Left renal cortex interstitium (tissue), 4 donors: ENCODE measurements at regions not wholly inside any gene's neighbourhood (a gene's known extent, or its start where the extent isn't known, plus 50 kb on each side); places are given as distances from the start of the nearest gene placed in this dataset.

Experiments used
- DNase-seq, 4 donors: peaks; one replicate each; pipeline ENCODE4 v3.0.0-alpha.2; 2013; ENCODE audit warnings: low read depth in 4 of 4, low spot score in 2 of 4, missing footprints in 1 of 4

DNA sequence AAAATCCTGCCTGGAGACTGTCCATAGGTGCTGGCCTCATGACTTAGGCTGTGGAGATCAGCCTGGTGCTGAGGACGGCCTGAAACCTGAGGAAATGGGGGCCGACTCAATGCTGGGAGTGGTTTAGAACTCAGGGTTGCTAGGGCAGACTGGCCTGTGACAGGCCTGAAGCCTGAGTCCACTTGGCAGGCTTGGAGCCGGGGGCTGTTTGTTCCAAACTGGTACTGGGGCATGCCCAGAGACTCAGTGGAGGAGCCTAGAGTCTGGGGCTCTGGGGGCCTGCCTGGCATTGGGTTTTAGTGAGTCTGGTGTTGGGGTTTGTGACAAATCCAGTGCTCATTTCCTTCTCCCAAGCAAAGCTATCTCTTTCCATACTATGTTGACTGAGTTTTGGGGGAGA lies 489.7 kb upstream of the CNKSR2 start:
- no peak for DNase-seq

DNA sequence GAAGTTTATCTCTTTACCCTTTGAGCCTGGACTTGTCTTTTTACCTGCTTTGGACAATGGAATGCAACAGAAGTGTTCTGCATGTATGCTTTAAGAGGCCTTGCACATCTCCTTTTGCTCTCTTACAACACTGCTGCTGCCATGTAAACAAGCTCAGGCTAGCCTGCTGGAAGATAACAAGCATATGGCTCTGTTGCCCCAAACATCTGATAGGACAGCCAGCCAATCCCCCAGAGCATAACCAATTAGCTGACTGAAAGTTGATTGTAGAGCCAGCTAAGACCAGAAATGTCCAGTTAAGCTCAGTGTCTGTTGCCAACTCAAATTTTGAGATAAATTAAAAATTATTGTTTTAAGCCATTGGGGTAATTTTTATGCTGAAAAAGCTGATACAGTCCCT lies 510.6 kb upstream of the CNKSR2 start:
- no peak for DNase-seq

DNA sequence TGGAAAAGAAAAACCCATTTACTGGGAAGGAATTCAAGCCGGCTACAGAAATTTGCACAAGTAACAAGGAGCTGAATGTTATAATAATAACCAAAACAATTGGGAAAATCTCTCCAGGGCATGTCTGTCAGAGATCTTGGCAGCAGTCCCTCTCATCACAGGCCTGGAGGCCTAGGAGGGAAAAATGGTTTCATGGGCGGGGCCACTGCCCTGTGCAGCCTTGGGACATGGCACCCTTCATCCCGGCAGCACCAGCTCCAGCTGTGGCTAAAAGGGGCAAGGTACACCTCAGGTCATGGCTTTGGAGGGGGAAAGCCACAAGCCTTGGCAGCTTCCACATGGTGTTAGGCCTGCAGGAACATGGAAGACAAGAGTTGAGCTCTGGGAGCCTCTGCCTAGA lies 513.1 kb upstream of the CNKSR2 start:
- no peak for DNase-seq

DNA sequence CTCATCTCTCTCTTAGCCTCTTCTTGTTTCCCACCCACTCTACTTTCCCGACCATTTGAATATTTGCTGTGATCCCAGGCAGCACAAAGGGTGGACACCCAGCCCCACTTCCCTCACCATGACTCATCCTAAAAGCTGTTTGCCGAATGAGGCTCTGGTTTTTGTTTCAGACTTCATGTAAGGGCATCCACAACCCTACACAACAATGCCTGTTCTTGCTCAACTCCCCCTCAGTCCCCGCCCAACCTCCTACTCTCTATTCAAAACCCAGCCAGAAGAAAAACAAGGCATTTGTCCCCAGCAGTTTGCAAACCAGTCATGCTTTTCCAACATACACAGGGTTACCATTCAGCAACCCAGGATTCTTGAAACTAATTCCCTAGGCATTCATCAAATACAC lies 516.5 kb upstream of the CNKSR2 start:
- DNase-seq, result no peak

GRCh38 chrX:20838477-20838876 lies 535.7 kb upstream of the CNKSR2 start:
- DNase-seq, result no peak

- DNase-seq, result no peak
Measured at GRCh38 chrX:20829665-20830491, 544.3 kb upstream of the CNKSR2 start.

GRCh38 chrX:20825984-20826383 lies 548.2 kb upstream of the CNKSR2 start:
- no peak for DNase-seq

- DNase-seq, result no peak
Measured at GRCh38 chrX:20803971-20804370, 537.3 kb upstream of the RPS6KA3 start.

- DNase-seq, result no peak
Measured at GRCh38 chrX:20802036-20802435, 535.3 kb upstream of the RPS6KA3 start.

DNA sequence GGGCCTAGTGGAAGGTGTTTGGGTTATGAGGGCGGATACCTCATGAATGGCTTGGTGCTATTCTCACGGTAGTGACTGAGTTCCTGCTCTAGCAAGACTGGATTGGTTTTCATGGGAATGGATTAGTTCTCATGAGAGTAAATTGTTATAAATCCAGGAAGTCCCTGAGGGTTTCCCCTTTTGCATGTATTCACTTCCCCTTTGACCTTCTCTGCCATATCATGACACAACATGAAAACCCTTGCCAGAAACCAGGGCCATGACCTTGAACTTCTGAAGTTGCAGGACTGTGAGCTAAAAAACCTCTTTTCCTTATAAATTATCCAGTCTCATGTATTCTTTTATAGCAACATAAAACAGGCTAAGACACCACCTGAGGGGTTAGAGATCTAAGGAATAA lies 529.7 kb upstream of the RPS6KA3 start:
- no peak for DNase-seq

DNA sequence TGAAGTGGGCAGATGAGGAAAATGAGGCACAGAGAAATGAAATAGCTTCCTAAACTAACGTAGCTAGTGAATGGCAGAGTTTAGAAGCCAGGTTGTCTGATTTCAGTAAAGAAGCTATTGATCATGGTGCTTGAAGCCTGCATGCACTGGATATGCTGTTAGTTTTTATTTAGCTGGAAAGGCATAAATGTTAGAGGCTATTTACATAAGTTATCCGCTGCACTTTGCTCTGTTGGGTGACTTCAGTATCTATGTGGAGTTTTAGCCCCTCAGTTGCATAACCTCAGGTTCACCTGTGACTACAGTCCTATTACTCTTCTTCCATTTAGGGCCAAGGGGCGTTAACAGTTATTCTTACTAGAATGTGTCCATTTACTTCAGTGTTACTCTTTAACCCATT lies 522.4 kb upstream of the RPS6KA3 start:
- DNase-seq, result no peak

DNA sequence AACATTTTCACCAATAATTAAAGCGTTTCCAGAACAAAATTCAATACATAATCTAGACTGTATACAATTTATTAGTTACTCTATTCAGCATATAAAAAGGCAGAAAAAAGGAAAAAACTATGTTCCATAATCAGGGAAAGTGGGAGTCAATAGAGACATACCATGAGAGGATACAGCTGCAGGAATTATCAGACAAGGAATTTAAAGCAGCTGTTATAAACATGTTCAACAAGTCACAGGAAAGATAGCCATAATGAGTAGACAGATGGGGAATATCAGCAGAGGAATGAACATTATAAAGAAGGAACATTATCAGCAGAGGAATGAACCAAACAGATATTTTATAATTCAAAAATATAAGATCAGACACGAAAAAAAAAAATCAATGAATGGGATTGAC lies 500.6 kb upstream of the RPS6KA3 start:
- no peak for DNase-seq

DNA sequence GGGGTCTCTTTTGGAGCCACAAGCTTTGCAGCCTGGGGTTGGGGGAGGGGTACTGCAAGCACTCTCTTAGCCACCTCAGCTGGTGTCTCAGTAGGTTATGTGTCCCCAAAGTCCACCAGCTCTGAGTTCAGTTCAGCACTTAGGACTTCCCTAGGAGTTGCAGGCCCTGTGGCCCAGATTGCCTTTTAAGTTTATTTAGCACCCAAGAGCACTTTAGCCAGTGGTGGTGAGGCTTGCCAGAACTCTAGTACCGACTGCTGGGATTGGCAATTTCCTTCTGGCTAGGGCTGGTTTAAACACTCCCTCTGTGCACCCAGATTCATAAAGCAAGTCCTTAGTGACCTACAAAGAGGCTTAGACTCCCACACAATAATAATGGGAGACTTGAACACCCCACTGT lies 489.9 kb upstream of the RPS6KA3 start:
- DNase-seq, result no peak

GRCh38 chrX:20753076-20753475 lies 486.4 kb upstream of the RPS6KA3 start:
- no peak for DNase-seq

DNA sequence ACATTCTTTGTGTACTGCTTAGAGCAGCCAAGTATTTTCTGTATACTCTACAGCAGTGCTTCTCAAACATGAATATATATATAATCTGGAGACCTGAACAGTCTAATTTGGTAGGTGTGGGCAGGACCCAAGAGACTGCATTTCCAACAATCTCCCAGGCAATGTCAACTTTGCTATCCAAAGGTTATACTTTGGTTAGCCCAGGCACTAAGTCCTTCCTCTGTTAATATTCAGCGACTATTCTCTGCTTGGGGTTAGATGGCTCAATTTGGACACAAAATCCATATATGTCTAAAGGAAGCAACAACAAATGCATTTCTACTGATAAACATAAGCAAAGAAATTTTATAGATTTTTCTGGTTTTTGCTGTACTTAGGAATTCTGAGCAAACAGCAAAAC lies 480.0 kb upstream of the RPS6KA3 start:
- DNase-seq, result no peak

DNA sequence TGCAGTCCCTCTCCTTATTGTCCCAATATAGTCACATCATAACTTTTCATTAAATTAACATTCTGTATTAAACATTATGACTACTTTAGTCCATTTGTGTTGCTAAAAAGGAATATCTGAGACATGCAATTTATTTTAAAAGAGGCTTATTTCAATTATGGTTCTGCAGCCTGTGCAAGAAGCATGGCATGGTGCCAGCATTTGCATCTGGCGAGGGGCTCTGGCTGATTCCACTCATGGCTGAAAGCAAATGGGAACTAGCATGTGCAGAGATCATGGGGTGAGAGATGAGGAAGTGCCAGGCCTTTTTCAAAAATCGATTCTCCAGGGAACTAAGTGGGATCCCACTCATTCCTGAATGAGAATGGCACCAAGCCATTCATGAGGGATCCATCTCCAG lies 476.3 kb upstream of the RPS6KA3 start:
- DNase-seq, result no peak

DNA sequence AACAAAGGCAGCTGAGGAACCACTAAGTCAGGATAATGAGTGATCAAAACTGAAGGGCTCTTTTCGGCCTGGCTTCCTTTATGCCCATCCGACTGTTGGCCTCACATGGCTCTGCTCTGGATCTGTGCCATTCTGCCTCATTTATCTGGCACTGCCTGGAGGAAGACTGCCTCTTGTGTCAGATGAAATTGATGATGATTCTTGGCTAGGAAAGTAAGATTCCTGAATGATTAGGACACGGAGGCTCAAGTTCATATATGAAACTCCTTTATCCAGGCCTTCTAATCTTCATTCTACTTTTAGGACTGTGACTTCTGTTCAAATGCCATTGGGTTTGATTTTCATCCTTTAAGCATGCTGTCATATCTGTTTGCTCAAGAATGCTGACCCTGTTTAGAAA lies 475.4 kb upstream of the RPS6KA3 start:
- no peak for DNase-seq

GRCh38 chrX:20740443-20740842 lies 473.7 kb upstream of the RPS6KA3 start:
- no peak for DNase-seq

DNA sequence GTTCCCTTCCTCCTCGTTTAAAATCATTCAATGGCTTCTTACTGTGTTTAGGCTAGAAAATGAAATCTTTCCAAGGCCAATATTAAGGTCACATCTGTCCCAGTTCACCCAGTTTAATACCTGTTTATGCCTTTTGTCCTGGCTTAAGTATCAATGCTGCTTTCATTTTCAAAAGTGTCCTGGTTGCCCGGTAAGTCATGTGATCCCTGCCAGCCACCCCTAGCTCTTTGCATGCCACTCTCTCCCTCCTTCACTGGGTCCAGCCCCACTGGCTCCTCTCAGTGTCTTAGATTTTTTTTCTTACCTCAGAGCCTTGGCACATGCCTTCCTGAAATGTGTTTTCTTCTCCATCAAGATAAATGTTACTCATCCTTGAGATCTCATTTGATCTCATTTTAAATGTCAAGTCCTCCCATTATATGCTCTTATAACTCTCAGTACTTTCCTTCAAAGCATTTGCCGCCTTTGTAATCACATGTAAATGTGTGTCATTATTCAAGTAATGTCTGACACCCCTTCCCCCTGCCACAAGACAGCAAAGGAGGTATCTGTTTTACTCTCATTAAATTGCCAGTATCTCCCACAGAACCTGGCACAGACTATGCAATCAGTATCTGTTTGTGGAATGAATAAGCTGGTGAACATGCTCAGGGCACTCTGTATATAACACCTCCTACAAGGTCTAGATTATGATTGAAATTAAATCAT lies 472.5 kb upstream of the RPS6KA3 start:
- DNase-seq, result no peak

GRCh38 chrX:20729416-20729815 lies 462.7 kb upstream of the RPS6KA3 start:
- no peak for DNase-seq

DNA sequence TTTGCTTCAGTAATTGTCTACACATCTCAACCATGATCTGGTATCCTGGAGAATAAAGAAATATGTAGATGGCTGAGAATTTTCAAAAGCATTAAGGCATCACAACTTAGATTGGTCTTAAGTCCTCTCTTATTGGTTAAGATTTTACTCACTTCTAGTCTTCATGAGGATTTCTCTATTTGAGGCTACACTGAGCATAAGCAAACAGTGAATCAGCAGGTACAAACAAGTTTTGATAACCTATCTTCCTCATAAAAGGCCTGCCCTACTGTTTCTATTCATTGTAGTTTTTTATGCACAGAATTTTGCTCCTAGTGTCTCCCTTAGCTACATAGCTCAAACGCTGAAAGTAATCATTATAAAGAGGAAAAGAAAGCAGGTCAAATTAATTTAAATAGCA lies 460.7 kb upstream of the RPS6KA3 start:
- DNase-seq, result no peak

DNA sequence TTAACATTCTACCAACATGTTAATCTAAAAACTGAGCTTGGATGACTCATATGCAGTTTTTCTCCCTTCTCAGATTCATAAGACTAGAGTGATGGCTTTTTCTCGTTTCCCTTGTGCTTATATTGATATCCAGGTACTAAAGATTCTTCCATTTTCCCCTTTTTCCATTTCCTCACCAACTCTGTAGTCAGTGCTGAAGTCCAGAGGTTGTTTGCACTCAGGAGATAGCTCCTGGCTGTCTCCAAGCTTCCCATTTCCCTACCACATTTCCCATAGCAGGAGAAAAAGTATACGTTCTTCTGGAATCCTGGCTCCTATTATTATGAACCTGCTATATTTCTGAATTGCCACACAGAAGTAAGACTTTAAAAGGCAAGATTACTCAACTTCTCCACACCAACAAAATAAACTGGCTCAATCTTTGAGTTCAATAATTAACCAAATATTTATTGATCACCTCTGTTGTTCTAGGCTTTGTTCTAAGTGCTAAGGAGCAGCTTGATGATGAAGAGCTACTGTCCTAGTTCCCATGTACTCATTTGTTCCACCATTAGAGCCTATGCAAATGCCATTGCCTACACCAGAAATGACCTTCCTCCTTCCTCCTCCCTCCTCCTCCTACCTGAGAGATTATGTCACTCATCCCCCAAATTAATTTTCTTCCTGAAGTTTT lies 454.4 kb upstream of the RPS6KA3 start:
- DNase-seq, result no peak
